HCT116 (cell line): ENCODE measurements at regions not wholly inside any gene's neighbourhood (a gene's known extent, or its start where the extent isn't known, plus 50 kb on each side); places are given as distances from the start of the nearest gene placed in this dataset.

ENCODE experiments used
- ATAC-seq: fragments of 200-7000 bp; cut with Tn5 transposase; 2 replicates; pipeline ENCODE4 v1.9.1; 2020; ENCODE audit warnings: mild to moderate bottlenecking, moderate library complexity
- BruUV-seq: library from RNA; stranded (reverse); fragments of 400-500 nt; replicated peaks from 2 replicates; lab custom pipeline; 2021; lab: Mats Ljungman, UMichigan
- CTCF ChIA-PET: fragments of 300-600 bp; sonication (Branson Sonifier 250); formaldehyde crosslinking; loops from one replicate; lab custom pipeline; 2021; ENCODE audit warnings: antibody characterized with exemption; lab: Charles Lee
- POLR2A ChIA-PET: fragments of 300-600, 350-600 bp; sonication (Branson Sonifier 250); formaldehyde crosslinking; loops from one replicate; lab custom pipeline; 2021; ENCODE audit warnings: antibody characterized with exemption; lab: Charles Lee
- RAD21 ChIA-PET, 2 experiments: fragments of 300-600 bp; sonication (Branson Sonifier 250); formaldehyde crosslinking; loops; one replicate each; lab custom pipeline; 2023; ENCODE audit warnings: low total read pairs in 2 of 2; ENCODE audit not compliant: uncharacterized antibody in 2 of 2, unreplicated experiment in 2 of 2, low non-redundant PET in 1 of 2; lab: Charles Lee
- DNase-seq: peaks from one replicate; pipeline ENCODE4 v3.0.0-alpha.2; 2010; ENCODE audit warnings: low read depth, low spot score
- H2AFZ ChIP-seq: fragments of 200-600 bp; shearing (Covaris generic), sonication (generic); 2 replicates; pipeline ENCODE4 v1.6.1; 2017; ENCODE audit warnings: low read depth, mixed run types, mixed read lengths, antibody characterized with exemption, low read length; ENCODE audit not compliant: poor library complexity, severe bottlenecking
- H3K27ac ChIP-seq: 2 replicates; pipeline ENCODE4 v1.5.1; 2012; ENCODE audit warnings: low read depth, low read length
- H3K27me3 ChIP-seq: fragments of 200-600 bp; sonication (generic); 2 replicates; pipeline ENCODE4 v1.6.1; 2016; ENCODE audit warnings: mixed run types, low read length, mixed read lengths; ENCODE audit not compliant: insufficient read depth
- H3K36me3 ChIP-seq, 2 experiments: fragments of 200-500 bp in 1 of 2; fragments of 200-600 bp in 1 of 2; sonication (Bioruptor generic) in 1 of 2; sonication (generic) in 1 of 2; 2 replicates each; pipeline versions ENCODE4 v1.5.1 to v1.6.1; 2014 to 2016; ENCODE audit warnings: low read length in 2 of 2, inconsistent platforms in 1 of 2, mixed read lengths in 1 of 2, mixed run types in 1 of 2; ENCODE audit not compliant: insufficient read depth in 2 of 2, control insufficient read depth in 1 of 2
- H3K4me1 ChIP-seq, 2 experiments: fragments of 200-600 bp in 1 of 2; sonication (generic) in 1 of 2; 2 replicates each; pipeline versions ENCODE4 v1.5.1 to v1.6.1; 2012 to 2017; ENCODE audit warnings: low read length in 2 of 2, inconsistent platforms in 1 of 2, mild to moderate bottlenecking in 1 of 2, mixed read lengths in 1 of 2, mixed run types in 1 of 2, moderate library complexity in 1 of 2; ENCODE audit not compliant: insufficient read depth in 2 of 2, control insufficient read depth in 1 of 2
- H3K4me2 ChIP-seq: fragments of 200-600 bp; sonication (generic); 2 replicates; pipeline ENCODE4 v1.6.1; 2017; ENCODE audit warnings: mixed run types, low read length, mixed read lengths
- H3K4me3 ChIP-seq, 2 experiments: fragments of 200-600 bp in 1 of 2; sonication (generic) in 1 of 2; replicated peaks in 1 of 2; 2 replicates each; pipeline ENCODE4 v1.5.1; 2011 to 2016; ENCODE audit warnings: low read length in 2 of 2, control low read depth in 1 of 2, low read depth in 1 of 2, mild to moderate bottlenecking in 1 of 2, mixed read lengths in 1 of 2, mixed run types in 1 of 2
- H3K79me2 ChIP-seq: fragments of 200-600 bp; sonication (generic); 2 replicates; pipeline ENCODE4 v1.6.1; 2017; ENCODE audit warnings: mild to moderate bottlenecking, mixed run types, low read length, moderate library complexity, mixed read lengths; ENCODE audit not compliant: insufficient read depth
- H3K9ac ChIP-seq: fragments of 200-600 bp; sonication (generic); 2 replicates; pipeline ENCODE4 v1.6.1; 2016; ENCODE audit warnings: low read length, mixed read lengths
- H3K9me2 ChIP-seq: fragments of 200-600 bp; sonication (generic), shearing (Covaris generic); 2 replicates; pipeline ENCODE4 v1.6.1; 2017; ENCODE audit warnings: mixed run types, mild to moderate bottlenecking, moderate library complexity; ENCODE audit not compliant: insufficient read depth
- H3K9me3 ChIP-seq, 2 experiments: fragments of 200-500 bp in 1 of 2; fragments of 200-600 bp in 1 of 2; sonication (Bioruptor generic) in 1 of 2; sonication (generic) in 1 of 2; 2 replicates each; pipeline ENCODE4 v1.6.1; 2014 to 2017; ENCODE audit warnings: low read length in 2 of 2, mixed read lengths in 2 of 2, inconsistent platforms in 1 of 2, low read depth in 1 of 2, mild to moderate bottlenecking in 1 of 2, mixed run types in 1 of 2, moderate library complexity in 1 of 2; ENCODE audit not compliant: control insufficient read depth in 1 of 2, insufficient read depth in 1 of 2
- H4K20me1 ChIP-seq: fragments of 200-600 bp; sonication (generic), shearing (Covaris generic); 2 replicates; pipeline ENCODE4 v1.6.1; 2017; ENCODE audit warnings: mixed run types, mild to moderate bottlenecking, moderate library complexity; ENCODE audit not compliant: insufficient read depth
- CBX3 ChIP-seq: IDR thresholded peaks from 2 replicates; pipeline ENCODE4 v1.6.1; 2012; ENCODE audit warnings: low read depth
- CEBPB ChIP-seq: IDR thresholded peaks from 2 replicates; pipeline ENCODE4 v1.6.1; 2012; ENCODE audit warnings: low read depth
- CTCF ChIP-seq, 3 experiments: fragments of 200-600 bp in 1 of 3; sonication (generic) in 1 of 3; IDR thresholded peaks in 2 of 3; conservative IDR thresholded peaks in 1 of 3; 2 replicates each; pipeline ENCODE4 v1.5.1; 2012 to 2017; ENCODE audit warnings: low read depth in 2 of 3, low read length in 2 of 3, antibody characterized with exemption in 1 of 3, borderline replicate concordance in 1 of 3, control low read depth in 1 of 3, mild to moderate bottlenecking in 1 of 3, mixed read lengths in 1 of 3, mixed run types in 1 of 3, moderate library complexity in 1 of 3; ENCODE audit not compliant: insufficient read depth in 1 of 3
- EGR1 ChIP-seq: IDR thresholded peaks from 2 replicates; pipeline ENCODE4 v1.6.1; 2012; ENCODE audit warnings: low read depth
- ELF1 ChIP-seq: IDR thresholded peaks from 2 replicates; pipeline ENCODE4 v1.6.1; 2012; ENCODE audit warnings: low read depth, borderline replicate concordance
- EZH2 ChIP-seq: fragments of 200-600 bp; sonication (generic); IDR thresholded peaks from 2 replicates; pipeline ENCODE4 v1.6.1; 2017; ENCODE audit warnings: antibody characterized with exemption, mixed run types
- EZH2phosphoT487 ChIP-seq: fragments of 200-600 bp; IDR thresholded peaks from 2 replicates; pipeline ENCODE4 v1.6.1; 2018; ENCODE audit warnings: antibody characterized with exemption, borderline replicate concordance
- FOSL1 ChIP-seq: IDR thresholded peaks from 2 replicates; pipeline ENCODE4 v1.6.1; 2012; ENCODE audit warnings: low read depth
- JUND ChIP-seq: IDR thresholded peaks from 2 replicates; pipeline ENCODE4 v1.6.1; 2012
- MAX ChIP-seq: IDR thresholded peaks from 2 replicates; pipeline ENCODE4 v1.6.1; 2012
- POLR2A ChIP-seq: IDR thresholded peaks from 2 replicates; pipeline ENCODE4 v1.7.0; 2011; ENCODE audit warnings: borderline replicate concordance; ENCODE audit not compliant: insufficient read depth, insufficient read length; ENCODE audit errors: extremely low read depth
- REST ChIP-seq: IDR thresholded peaks from 2 replicates; pipeline ENCODE4 v1.6.1; 2012; ENCODE audit warnings: low read depth
- SIN3A ChIP-seq: IDR thresholded peaks from 2 replicates; pipeline ENCODE4 v1.6.1; 2012; ENCODE audit warnings: low read depth
- SRF ChIP-seq: IDR thresholded peaks from 2 replicates; pipeline ENCODE4 v1.6.1; 2012; ENCODE audit warnings: low read depth
- ZBTB33 ChIP-seq: IDR thresholded peaks from 2 replicates; pipeline ENCODE4 v1.6.1; 2011; ENCODE audit warnings: mild to moderate bottlenecking, low read length, moderate library complexity; ENCODE audit not compliant: insufficient replicate concordance; ENCODE audit errors: extremely low read depth
- ZFX ChIP-seq: fragments of 450-650 bp; IDR thresholded peaks from 2 replicates; pipeline ENCODE4 v1.6.1; 2017
- intact Hi-C: fragments of 100-400 bp; cut with micrococcal nuclease; formaldehyde crosslinking; loops from 2 replicates; pipeline ENCODE4 v1.10.0; 2022

GRCh38 chr16:87226926-87227295 is 90.3 kb downstream of the C16orf95 start (continued):
- TF ChIP-seq REST (no peak), ZFX (no peak), FOSL1 (no peak), CBX3 (no peak), JUND (no peak), ZBTB33 (no peak), EZH2phosphoT487 (no peak)

- H3K36me3 ChIP-seq: no peaks in the 10 kb centered on the region
- TF ChIP-seq JUND (no peak), ZFX (no peak), EZH2 (no peak), CBX3 (no peak), SIN3A (no peak), MAX (no peak), ELF1 (no peak), SRF (no peak), EGR1 (no peak), CEBPB (no peak), POLR2A (no peak), CTCF (IDR thresholded peaks at IDR 0.05 in 2 of 3, conservative IDR thresholded peaks at IDR 0.05 in 1 of 3; ENCODE audit: borderline replicate concordance in 1 of 3, insufficient read depth in 1 of 3, low read depth in 2 of 3, low read length in 2 of 3) (no peak), FOSL1 (no peak)
- ATAC-seq (no peak), DNase-seq (no peak)
- BruUV-seq: no TSS peak
- RAD21 ChIA-PET: no interaction called here
- no peaks in the 10 kb centered on the region for H3K9me2 ChIP-seq
- H3K4me2 ChIP-seq: no peak overlapping the region
- no peaks in the 10 kb centered on the region for H3K79me2 ChIP-seq
- CTCF ChIA-PET: no interaction called here
- no peak overlapping the region for H2AFZ ChIP-seq
- peaks cover 0 to 6% of the 10 kb centered on the region in 2 experiments; a peak in 1 of 4 replicates for H3K9me3 ChIP-seq
- no peaks in the 10 kb centered on the region for H4K20me1 ChIP-seq
- H3K9ac ChIP-seq: no peak overlapping the region
- no peak overlapping the region for H3K27ac ChIP-seq
- POLR2A ChIA-PET: no interaction called here
- intact Hi-C loops: no loop called here
- no peak overlapping the region for H3K4me3 ChIP-seq
- H3K4me1 ChIP-seq: no peaks in the 10 kb centered on the region
- peaks cover 19% of the 10 kb centered on the region for H3K27me3 ChIP-seq
Observed at GRCh38 chr16:87227296-87227951, 89.8 kb downstream of the C16orf95 start.
